Mesenchymal stem cell (in vitro differentiated cells and primary cell): ENCODE measurements at regions not wholly inside any gene's neighbourhood (a gene's known extent, or its start where the extent isn't known, plus 50 kb on each side); places are given as distances from the start of the nearest gene placed in this dataset.

Source experiments
- DNase-seq: peaks from one replicate; pipeline ENCODE4 v3.0.0-alpha.2; 2013
- H2AFZ ChIP-seq: one replicate; pipeline ENCODE4 v1.6.1; 2013; ENCODE audit warnings: low read depth, mild to moderate bottlenecking, control low read depth, inconsistent platforms, low read length, moderate library complexity
- H2AK5ac ChIP-seq: 2 replicates; pipeline ENCODE4 v1.6.1; 2013; ENCODE audit warnings: low read length, moderate library complexity, mild to moderate bottlenecking, inconsistent platforms; ENCODE audit not compliant: severe bottlenecking
- H2BK120ac ChIP-seq: one replicate; pipeline ENCODE4 v1.6.1; 2013; ENCODE audit warnings: low read depth, mild to moderate bottlenecking, inconsistent platforms, low read length, moderate library complexity
- H2BK12ac ChIP-seq, 2 experiments: one replicate each; pipeline ENCODE4 v1.6.1; 2013; ENCODE audit warnings: inconsistent platforms in 2 of 2, low read length in 2 of 2, mild to moderate bottlenecking in 2 of 2, moderate library complexity in 2 of 2, control low read depth in 1 of 2
- H2BK15ac ChIP-seq: one replicate; pipeline ENCODE4 v1.6.1; 2013; ENCODE audit warnings: mild to moderate bottlenecking, low read depth, inconsistent platforms; ENCODE audit not compliant: poor library complexity, severe bottlenecking
- H2BK5ac ChIP-seq: 2 replicates; pipeline ENCODE4 v1.6.1; 2013; ENCODE audit warnings: low read depth, mild to moderate bottlenecking, low read length, control low read depth, inconsistent platforms; ENCODE audit not compliant: poor library complexity, severe bottlenecking
- H3K14ac ChIP-seq, 2 experiments: one replicate each; pipeline ENCODE4 v1.6.1; 2013; ENCODE audit warnings: inconsistent platforms in 2 of 2, low read length in 2 of 2, control low read depth in 1 of 2, mild to moderate bottlenecking in 1 of 2, moderate library complexity in 1 of 2
- H3K18ac ChIP-seq, 2 experiments: one replicate each; pipeline ENCODE4 v1.6.1; 2013; ENCODE audit warnings: inconsistent platforms in 2 of 2, low read length in 2 of 2, control low read depth in 1 of 2, low read depth in 1 of 2, mild to moderate bottlenecking in 1 of 2
- H3K23ac ChIP-seq, 2 experiments: one replicate each; pipeline ENCODE4 v1.6.1; 2013; ENCODE audit warnings: inconsistent platforms in 2 of 2, low read length in 2 of 2, mild to moderate bottlenecking in 2 of 2, moderate library complexity in 2 of 2, control low read depth in 1 of 2
- H3K27ac ChIP-seq: 2 replicates; pipeline ENCODE4 v1.5.1; 2013; ENCODE audit warnings: mild to moderate bottlenecking, moderate library complexity, low read length, control low read depth, inconsistent platforms; ENCODE audit not compliant: poor library complexity, severe bottlenecking
- H3K27me3 ChIP-seq, 2 experiments: 2 replicates each; pipeline versions ENCODE4 v1.6.1 to v1.7.0; 2013; ENCODE audit warnings: low read length in 2 of 2, mild to moderate bottlenecking in 2 of 2, moderate library complexity in 2 of 2, control low read depth in 1 of 2, inconsistent platforms in 1 of 2; ENCODE audit not compliant: control insufficient read depth in 1 of 2, insufficient read depth in 1 of 2
- H3K36me3 ChIP-seq, 2 experiments: 2 replicates each; pipeline versions ENCODE4 v1.6.1 to v1.7.0; 2013; ENCODE audit warnings: low read length in 2 of 2, control low read depth in 1 of 2, inconsistent platforms in 1 of 2, low read depth in 1 of 2, mild to moderate bottlenecking in 1 of 2; ENCODE audit not compliant: insufficient read depth in 2 of 2, control insufficient read depth in 1 of 2
- H3K4ac ChIP-seq, 2 experiments: one replicate each; pipeline ENCODE4 v1.6.1; 2013; ENCODE audit warnings: inconsistent platforms in 2 of 2, low read length in 2 of 2, mild to moderate bottlenecking in 2 of 2, moderate library complexity in 2 of 2, control low read depth in 1 of 2, low read depth in 1 of 2
- H3K4me1 ChIP-seq: 2 replicates; pipeline ENCODE4 v1.6.1; 2013; ENCODE audit warnings: low read depth, low read length, control low read depth; ENCODE audit not compliant: control insufficient read depth, insufficient read depth
- H3K4me2 ChIP-seq: 2 replicates; pipeline ENCODE4 v1.6.1; 2013; ENCODE audit warnings: low read length, mild to moderate bottlenecking, inconsistent platforms; ENCODE audit not compliant: poor library complexity, severe bottlenecking
- H3K4me3 ChIP-seq, 2 experiments: 2 replicates each; pipeline versions ENCODE4 v1.5.1 to v1.7.0; 2013; ENCODE audit warnings: low read length in 2 of 2, mild to moderate bottlenecking in 2 of 2, control low read depth in 1 of 2, low read depth in 1 of 2; ENCODE audit not compliant: insufficient read depth in 1 of 2
- H3K79me1 ChIP-seq: replicated peaks from 2 replicates; pipeline ENCODE4 v1.6.1; 2013; ENCODE audit warnings: mild to moderate bottlenecking, control low read depth, low read length, inconsistent platforms; ENCODE audit not compliant: poor library complexity, severe bottlenecking
- H3K9ac ChIP-seq: 2 replicates; pipeline ENCODE4 v1.7.0; 2013; ENCODE audit warnings: mild to moderate bottlenecking, low read length, moderate library complexity
- H3K9me3 ChIP-seq: 2 replicates; pipeline ENCODE4 v1.7.0; 2013; ENCODE audit warnings: mild to moderate bottlenecking, low read length; ENCODE audit not compliant: control insufficient read depth
- H4K8ac ChIP-seq: one replicate; pipeline ENCODE4 v1.6.1; 2013; ENCODE audit warnings: inconsistent platforms, mild to moderate bottlenecking, low read length, moderate library complexity
- H4K91ac ChIP-seq: one replicate; pipeline ENCODE4 v1.6.1; 2013; ENCODE audit warnings: mild to moderate bottlenecking, low read length, inconsistent platforms
- WGBS: methylation state at CpG from one replicate; pipeline ENCODE4 v1.1.7; 2013; ENCODE audit warnings: mixed read lengths; 5-methylcytosine and 5-hydroxymethylcytosine counted together

DNA sequence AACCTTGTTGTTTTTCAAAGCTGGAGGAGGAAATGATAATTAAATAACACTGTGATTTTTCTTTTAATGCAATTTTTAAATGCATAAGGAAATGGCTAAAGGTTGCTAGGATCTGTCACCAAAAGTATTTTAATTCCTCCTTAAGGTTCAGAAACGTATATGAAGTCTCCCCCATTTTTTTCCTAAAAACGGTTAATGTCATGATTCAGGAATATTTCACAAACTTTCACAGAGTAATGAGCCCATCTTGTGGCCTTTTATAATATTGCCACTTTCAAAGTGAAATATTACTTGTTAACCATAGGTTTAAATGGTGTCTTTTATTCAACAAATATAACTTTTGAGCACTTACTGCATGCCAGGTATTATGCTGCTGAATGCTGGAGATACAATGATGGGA lies 99.5 kb upstream of the USP38 start:
- Histone ChIP-seq H3K4me1 (peaks cover 3% of the 10 kb centered on the region), H2BK120ac (no peak overlapping the region), H4K91ac (no peak overlapping the region), H3K36me3 (no peaks in the 10 kb centered on the region), H3K4me3 (no peak overlapping the region), H2AFZ (no peak overlapping the region), H2BK15ac (no peak overlapping the region), H3K4me2 (no peak overlapping the region), H3K27ac (peak overlapping the region; percentile 8), H2BK5ac (no peak overlapping the region), H3K79me1 (no peaks in the 10 kb centered on the region), H2BK12ac (no peak overlapping the region), H3K23ac (no peak overlapping the region), H3K9me3 (no peaks in the 10 kb centered on the region), H3K4ac (no peak overlapping the region), H4K8ac (no peak overlapping the region), H3K27me3 (no peaks in the 10 kb centered on the region), H2AK5ac (no peak overlapping the region), H3K9ac (no peak overlapping the region), H3K18ac (no peak overlapping the region), H3K14ac (no peak overlapping the region)
- 55% methylated on average over 2 of the region's 2 CpGs for WGBS
- no peak for DNase-seq

DNA sequence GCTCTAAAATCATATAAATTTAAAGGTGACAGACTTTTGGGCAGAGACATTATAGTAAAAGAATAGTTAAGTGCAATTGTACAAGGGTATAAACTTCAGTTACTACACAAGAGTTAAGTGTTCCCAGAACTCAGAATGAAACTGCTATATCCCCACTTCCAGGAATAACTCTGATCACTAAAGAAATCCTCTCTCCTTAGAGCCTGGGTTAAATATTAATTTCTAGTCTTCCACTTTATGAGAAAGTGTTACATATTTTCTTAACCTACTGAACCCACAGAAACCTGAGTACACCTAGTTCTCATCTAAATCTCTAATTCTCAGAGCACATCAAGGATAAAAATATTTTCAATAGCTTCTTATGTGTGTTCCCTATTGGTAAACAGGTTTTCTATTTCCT lies 99.1 kb upstream of the USP38 start:
- Histone ChIP-seq H3K79me1 (no peaks in the 10 kb centered on the region), H3K4me3 (no peak overlapping the region), H4K91ac (no peak overlapping the region)

DNA sequence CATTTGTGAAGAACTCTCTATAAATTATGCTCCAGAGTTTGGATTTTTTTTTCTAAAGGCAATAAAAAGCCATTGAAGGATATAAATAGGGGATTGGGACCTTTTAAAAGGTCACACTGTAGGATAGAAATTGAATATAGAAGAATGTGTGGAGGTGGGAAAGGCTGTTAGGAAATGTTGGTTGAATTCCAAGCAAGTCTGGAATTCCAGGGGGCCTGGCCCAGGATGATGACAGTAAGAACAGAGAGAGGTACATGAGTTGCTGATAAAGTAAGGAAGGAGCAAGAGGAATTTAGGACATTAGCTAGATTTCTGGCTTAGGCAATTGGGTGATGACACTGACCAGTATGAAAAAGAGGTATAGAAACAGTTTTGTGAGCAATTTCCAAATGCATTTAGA lies 95.4 kb upstream of the USP38 start:
- Histone ChIP-seq H3K14ac (no peak overlapping the region), H4K8ac (no peak overlapping the region), H2BK15ac (no peak overlapping the region), H3K9ac (no peak overlapping the region), H3K9me3 (no peaks in the 10 kb centered on the region), H3K23ac (no peak overlapping the region), H2AK5ac (no peak overlapping the region), H3K4me3 (no peak overlapping the region), H3K18ac (no peak overlapping the region), H2BK12ac (no peak overlapping the region), H4K91ac (no peak overlapping the region), H3K36me3 (no peaks in the 10 kb centered on the region), H3K79me1 (no peaks in the 10 kb centered on the region), H3K4ac (no peak overlapping the region), H3K4me1 (peaks cover 3% of the 10 kb centered on the region), H2BK120ac (no peak overlapping the region), H2BK5ac (no peak overlapping the region), H3K27ac (no peak overlapping the region), H2AFZ (no peak overlapping the region), H3K27me3 (no peaks in the 10 kb centered on the region), H3K4me2 (no peak overlapping the region)
- DNase-seq: no peak

More for the DNA sequence above, 99.1 kb upstream of the USP38 start:
- Histone ChIP-seq H2BK5ac (no peak overlapping the region), H4K8ac (no peak overlapping the region), H3K36me3 (no peaks in the 10 kb centered on the region), H3K27ac (peak overlapping the region; percentile 8), H3K23ac (no peak overlapping the region), H2BK120ac (no peak overlapping the region), H2BK15ac (no peak overlapping the region), H2AFZ (no peak overlapping the region), H3K9ac (no peak overlapping the region), H3K14ac (no peak overlapping the region), H3K18ac (no peak overlapping the region), H2AK5ac (no peak overlapping the region), H3K9me3 (no peaks in the 10 kb centered on the region), H2BK12ac (no peak overlapping the region), H3K4ac (no peak overlapping the region), H3K27me3 (no peaks in the 10 kb centered on the region), H3K4me2 (no peak overlapping the region), H3K4me1 (peaks cover 3% of the 10 kb centered on the region)
- no peak for DNase-seq

DNA sequence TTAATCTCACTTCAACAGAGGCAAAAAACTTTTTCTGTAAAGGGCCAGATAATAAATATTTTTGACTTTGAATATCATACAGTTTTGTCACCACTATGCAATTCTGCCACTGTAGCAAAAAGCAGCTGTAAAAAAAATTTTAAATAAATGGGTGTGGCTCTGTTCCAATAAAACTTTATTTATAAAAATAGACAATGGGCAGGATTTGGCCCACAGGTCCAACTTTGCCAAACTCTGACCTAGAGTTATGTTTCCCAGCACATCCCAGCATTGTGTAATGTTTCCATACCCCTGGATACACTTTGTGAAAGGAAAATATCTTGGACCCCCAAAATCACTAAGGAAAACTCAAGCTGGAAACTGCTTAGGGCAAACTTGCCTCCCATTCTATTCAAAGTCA lies 94.9 kb upstream of the USP38 start:
- peaks cover 3% of the 10 kb centered on the region for H3K4me1 ChIP-seq
- no peak overlapping the region for H2AK5ac ChIP-seq
- H3K14ac ChIP-seq: no peak overlapping the region
- H3K27me3 ChIP-seq: no peaks in the 10 kb centered on the region
- no peak overlapping the region for H3K18ac ChIP-seq
- no peak overlapping the region for H2AFZ ChIP-seq
- no peak overlapping the region for H3K4me2 ChIP-seq
- no peak overlapping the region for H3K4me3 ChIP-seq
- no peak overlapping the region for H2BK5ac ChIP-seq
- H3K9ac ChIP-seq: no peak overlapping the region
- H3K23ac ChIP-seq: no peak overlapping the region
- H4K91ac ChIP-seq: no peak overlapping the region
- no peak for DNase-seq
- no peaks in the 10 kb centered on the region for H3K36me3 ChIP-seq
- H2BK12ac ChIP-seq: no peak overlapping the region
- H4K8ac ChIP-seq: no peak overlapping the region
- no peak overlapping the region for H3K27ac ChIP-seq
- no peaks in the 10 kb centered on the region for H3K9me3 ChIP-seq
- H3K4ac ChIP-seq: no peak overlapping the region
- no peak overlapping the region for H2BK15ac ChIP-seq
- H3K79me1 ChIP-seq: no peaks in the 10 kb centered on the region
- H2BK120ac ChIP-seq: no peak overlapping the region
